Fibroblast of lung (primary cell): ENCODE measurements at regions not wholly inside any gene's neighbourhood (a gene's known extent, or its start where the extent isn't known, plus 50 kb on each side); places are given as distances from the start of the nearest gene placed in this dataset.

Source experiments
- DNase-seq, 2 donors: peaks; one replicate each; pipeline versions ENCODE4 v3.0.0 to v3.0.0-alpha.2; 2010; ENCODE audit warnings: low read depth in 2 of 2
- H2AFZ ChIP-seq: 2 replicates; pipeline ENCODE4 v1.5.1; 2012; ENCODE audit warnings: low read length, control low read depth, inconsistent platforms
- H3K27ac ChIP-seq: 2 replicates; pipeline ENCODE4 v1.5.1; 2011; ENCODE audit warnings: low read length, control low read depth; ENCODE audit not compliant: insufficient read depth
- H3K27me3 ChIP-seq: 2 replicates; pipeline ENCODE4 v1.5.1; 2011; ENCODE audit warnings: mild to moderate bottlenecking, low read length; ENCODE audit not compliant: control insufficient read depth, insufficient read depth
- H3K36me3 ChIP-seq: 2 replicates; pipeline ENCODE4 v1.5.1; 2011; ENCODE audit warnings: low read length; ENCODE audit not compliant: control insufficient read depth, insufficient read depth
- H3K4me1 ChIP-seq: 2 replicates; pipeline ENCODE4 v1.5.1; 2011; ENCODE audit warnings: low read length; ENCODE audit not compliant: control insufficient read depth, insufficient read depth; ENCODE audit errors: extremely low read depth
- H3K4me2 ChIP-seq: 2 replicates; pipeline ENCODE4 v1.5.1; 2011; ENCODE audit warnings: low read length, control low read depth; ENCODE audit not compliant: insufficient read depth; ENCODE audit errors: extremely low read depth
- H3K4me3 ChIP-seq, 4 experiments: fragments of 200-600 bp in 1 of 4; sonication (generic) in 1 of 4; replicated peaks in 1 of 4; 2 replicates each; pipeline ENCODE4 v1.5.1; 2011 to 2016; ENCODE audit warnings: low read length in 4 of 4, low read depth in 3 of 4, mild to moderate bottlenecking in 3 of 4, control low read depth in 2 of 4, inconsistent platforms in 1 of 4, mixed read lengths in 1 of 4; ENCODE audit not compliant: insufficient read depth in 1 of 4; ENCODE audit errors: control extremely low read depth in 1 of 4
- H3K79me2 ChIP-seq: 2 replicates; pipeline ENCODE4 v1.5.1; 2012; ENCODE audit warnings: mild to moderate bottlenecking, low read length, inconsistent platforms; ENCODE audit not compliant: control insufficient read depth, insufficient read depth
- H3K9ac ChIP-seq: 2 replicates; pipeline ENCODE4 v1.5.1; 2011; ENCODE audit warnings: mild to moderate bottlenecking, low read length, control low read depth; ENCODE audit not compliant: insufficient read depth
- H3K9me3 ChIP-seq: 2 replicates; pipeline ENCODE4 v1.5.1; 2012; ENCODE audit warnings: low read depth, low read length; ENCODE audit not compliant: control insufficient read depth, insufficient read depth
- H4K20me1 ChIP-seq: 2 replicates; pipeline ENCODE4 v1.5.1; 2011; ENCODE audit warnings: low read length; ENCODE audit not compliant: control insufficient read depth, insufficient read depth; ENCODE audit errors: extremely low read depth
- EZH2 ChIP-seq: IDR thresholded peaks from 2 replicates; pipeline ENCODE4 v1.5.1; 2012; ENCODE audit warnings: low read length, control low read depth, mild to moderate bottlenecking; ENCODE audit errors: missing control alignments
- TF ChIP-seq, protein P1 (sequence below), 2 donors: IDR thresholded peaks in 1 of 2; conservative IDR thresholded peaks in 1 of 2; 1 replicate in 1 of 2; 2 replicates in 1 of 2; pipeline ENCODE4 v1.5.1; 2011 to 2012; ENCODE audit warnings: low read length in 2 of 2, control low read depth in 1 of 2, inconsistent platforms in 1 of 2, low read depth in 1 of 2, mild to moderate bottlenecking in 1 of 2

DNA sequence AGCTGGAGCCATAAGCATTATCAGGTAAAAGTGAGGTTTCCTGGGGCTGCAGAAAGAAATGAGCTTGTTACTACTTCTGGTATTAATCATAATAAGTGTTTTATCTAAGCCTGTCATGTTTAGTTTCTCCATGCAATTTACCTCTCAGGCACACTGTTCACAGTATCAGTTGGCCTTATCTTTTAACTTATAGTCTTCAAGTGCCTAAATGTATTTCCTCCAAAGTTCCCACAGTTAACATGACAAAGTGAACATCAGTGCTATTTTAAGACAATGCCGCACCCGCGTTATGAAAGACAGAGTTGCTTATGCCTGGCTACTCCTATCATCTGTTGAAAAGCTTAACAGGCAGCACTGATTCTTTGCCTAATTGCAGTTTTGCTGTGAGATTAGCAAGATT, 408.7 kb upstream of the FAM241A start:
- Histone ChIP-seq H3K4me1 (no peaks in the 10 kb centered on the region), H3K79me2 (no peaks in the 10 kb centered on the region)

DNA sequence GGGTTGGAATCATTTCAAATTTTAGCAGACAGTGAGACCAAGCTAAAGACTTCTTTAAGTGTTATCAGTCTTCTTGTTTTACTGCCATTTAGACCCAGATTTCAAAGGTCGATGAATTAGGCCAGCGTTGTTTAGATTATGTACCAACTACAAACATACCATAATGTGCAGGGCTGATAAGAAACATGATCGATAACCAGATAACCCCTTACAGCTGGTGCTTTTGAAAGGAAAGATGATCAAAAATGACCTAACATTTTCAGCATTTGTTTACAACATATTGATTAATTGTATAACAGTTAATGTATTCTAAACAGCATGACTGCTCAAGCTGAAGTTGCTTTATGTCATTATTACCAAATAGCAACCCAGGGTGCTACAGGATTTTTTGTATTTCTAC, 400.4 kb upstream of the FAM241A start:
- Histone ChIP-seq H3K27ac (no peak overlapping the region), H3K4me2 (no peak overlapping the region), H3K79me2 (no peaks in the 10 kb centered on the region), H3K9ac (no peak overlapping the region), H3K9me3 (no peaks in the 10 kb centered on the region), H4K20me1 (no peaks in the 10 kb centered on the region), H3K27me3 (no peaks in the 10 kb centered on the region), H2AFZ (no peak overlapping the region), H3K36me3 (no peaks in the 10 kb centered on the region), H3K4me1 (no peaks in the 10 kb centered on the region), H3K4me3 (no peak overlapping the region)
- TF ChIP-seq, protein P1, sequence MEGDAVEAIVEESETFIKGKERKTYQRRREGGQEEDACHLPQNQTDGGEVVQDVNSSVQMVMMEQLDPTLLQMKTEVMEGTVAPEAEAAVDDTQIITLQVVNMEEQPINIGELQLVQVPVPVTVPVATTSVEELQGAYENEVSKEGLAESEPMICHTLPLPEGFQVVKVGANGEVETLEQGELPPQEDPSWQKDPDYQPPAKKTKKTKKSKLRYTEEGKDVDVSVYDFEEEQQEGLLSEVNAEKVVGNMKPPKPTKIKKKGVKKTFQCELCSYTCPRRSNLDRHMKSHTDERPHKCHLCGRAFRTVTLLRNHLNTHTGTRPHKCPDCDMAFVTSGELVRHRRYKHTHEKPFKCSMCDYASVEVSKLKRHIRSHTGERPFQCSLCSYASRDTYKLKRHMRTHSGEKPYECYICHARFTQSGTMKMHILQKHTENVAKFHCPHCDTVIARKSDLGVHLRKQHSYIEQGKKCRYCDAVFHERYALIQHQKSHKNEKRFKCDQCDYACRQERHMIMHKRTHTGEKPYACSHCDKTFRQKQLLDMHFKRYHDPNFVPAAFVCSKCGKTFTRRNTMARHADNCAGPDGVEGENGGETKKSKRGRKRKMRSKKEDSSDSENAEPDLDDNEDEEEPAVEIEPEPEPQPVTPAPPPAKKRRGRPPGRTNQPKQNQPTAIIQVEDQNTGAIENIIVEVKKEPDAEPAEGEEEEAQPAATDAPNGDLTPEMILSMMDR (conservative IDR thresholded peaks at IDR 0.05 in 1 of 2, IDR thresholded peaks at IDR 0.05 in 1 of 2; ENCODE audit: low read depth in 1 of 2, low read length in 2 of 2) = no peak
- TF ChIP-seq EZH2 = no peak
- DNase-seq = no peak

More for the DNA sequence above, 408.7 kb upstream of the FAM241A start:
- Histone ChIP-seq H3K4me3 (no peak overlapping the region), H3K27me3 (no peaks in the 10 kb centered on the region), H3K9me3 (no peaks in the 10 kb centered on the region), H3K36me3 (no peaks in the 10 kb centered on the region), H2AFZ (no peak overlapping the region), H3K4me2 (no peak overlapping the region), H3K27ac (no peak overlapping the region), H4K20me1 (no peaks in the 10 kb centered on the region), H3K9ac (no peak overlapping the region)
- TF ChIP-seq EZH2 = no peak
- TF ChIP-seq, protein P1 (conservative IDR thresholded peaks at IDR 0.05 in 1 of 2, IDR thresholded peaks at IDR 0.05 in 1 of 2; ENCODE audit: low read depth in 1 of 2, low read length in 2 of 2) = no peak
- no peak for DNase-seq

DNA sequence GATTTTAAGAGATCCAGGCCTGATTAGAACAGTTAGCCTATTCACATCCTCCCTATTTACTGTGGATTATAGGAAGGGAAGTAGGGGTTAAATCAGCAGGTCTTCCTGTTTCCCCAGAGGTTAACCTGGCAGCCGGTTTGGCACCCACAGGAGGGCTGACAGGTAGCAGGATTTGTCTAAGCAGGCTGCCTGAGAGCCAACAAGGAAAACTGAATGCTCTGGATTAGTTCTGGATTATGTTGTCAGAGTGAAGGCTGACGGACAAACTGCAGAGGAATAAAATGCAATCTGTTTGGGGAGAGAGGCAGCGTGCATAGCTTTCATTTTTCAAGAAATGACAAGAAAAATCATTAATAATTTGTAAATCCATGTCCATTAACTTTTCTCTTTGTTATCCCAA, 397.1 kb upstream of the FAM241A start:
- H3K27me3 ChIP-seq = no peaks in the 10 kb centered on the region
- DNase-seq = no peak
- no peak overlapping the region for H2AFZ ChIP-seq
- no peak overlapping the region for H3K9ac ChIP-seq
- H3K36me3 ChIP-seq = no peaks in the 10 kb centered on the region
- no peak overlapping the region for H3K4me3 ChIP-seq
- no peak overlapping the region for H3K4me2 ChIP-seq
- H3K27ac ChIP-seq = no peak overlapping the region
- no peaks in the 10 kb centered on the region for H3K9me3 ChIP-seq
- no peaks in the 10 kb centered on the region for H3K79me2 ChIP-seq
- H3K4me1 ChIP-seq = no peaks in the 10 kb centered on the region
- TF ChIP-seq EZH2 = no peak
- TF ChIP-seq, protein P1 (conservative IDR thresholded peaks at IDR 0.05 in 1 of 2, IDR thresholded peaks at IDR 0.05 in 1 of 2; ENCODE audit: low read depth in 1 of 2, low read length in 2 of 2) = no peak
- no peaks in the 10 kb centered on the region for H4K20me1 ChIP-seq
